RWPE2 (cell line): ENCODE measurements at regions not wholly inside any gene's neighbourhood (a gene's known extent, or its start where the extent isn't known, plus 50 kb on each side); places are given as distances from the start of the nearest gene placed in this dataset.

ENCODE experiments used
- ATAC-seq: fragments of 200-7000 bp; cut with Tn5 transposase; 3 replicates; pipeline ENCODE4 v1.9.1; 2021; ENCODE audit warnings: low read depth
- DNase-seq: peaks from one replicate; pipeline ENCODE4 v3.0.0-alpha.2; 2020; ENCODE audit warnings: low spot score
- H3K27ac ChIP-seq: fragments of 450-650 bp; 2 replicates; pipeline ENCODE4 v1.5.1; 2017; ENCODE audit warnings: mild to moderate bottlenecking; ENCODE audit not compliant: poor library complexity, severe bottlenecking
- H3K27me3 ChIP-seq: fragments of 250-450 bp; sonication (Bioruptor Pico); 2 replicates; pipeline ENCODE4 v1.5.1; 2021; ENCODE audit warnings: mild to moderate bottlenecking, moderate library complexity; ENCODE audit not compliant: insufficient read depth, poor library complexity, severe bottlenecking
- H3K36me3 ChIP-seq: fragments of 250-450 bp; sonication (Bioruptor Pico); 2 replicates; pipeline ENCODE4 v1.5.1; 2020; ENCODE audit warnings: low read depth, mild to moderate bottlenecking, moderate library complexity
- H3K4me1 ChIP-seq: fragments of 250-450 bp; sonication (Bioruptor Pico); 2 replicates; pipeline ENCODE4 v1.5.1; 2021; ENCODE audit warnings: mild to moderate bottlenecking, moderate library complexity; ENCODE audit not compliant: insufficient read depth, poor library complexity, severe bottlenecking
- H3K4me3 ChIP-seq: fragments of 250-450 bp; sonication (Bioruptor Pico); 2 replicates; pipeline ENCODE4 v1.5.1; 2021; ENCODE audit warnings: mild to moderate bottlenecking, moderate library complexity; ENCODE audit not compliant: severe bottlenecking
- H3K9me3 ChIP-seq: fragments of 250-450 bp; sonication (Bioruptor Pico); 2 replicates; pipeline ENCODE4 v1.5.1; 2021; ENCODE audit warnings: mild to moderate bottlenecking, moderate library complexity; ENCODE audit not compliant: severe bottlenecking
- TF ChIP-seq, protein P1 (sequence below): fragments of 450-650 bp; IDR thresholded peaks from one replicate; pipeline ENCODE4 v1.5.1; 2017; ENCODE audit warnings: mild to moderate bottlenecking, moderate library complexity; ENCODE audit not compliant: poor library complexity, severe bottlenecking

DNA sequence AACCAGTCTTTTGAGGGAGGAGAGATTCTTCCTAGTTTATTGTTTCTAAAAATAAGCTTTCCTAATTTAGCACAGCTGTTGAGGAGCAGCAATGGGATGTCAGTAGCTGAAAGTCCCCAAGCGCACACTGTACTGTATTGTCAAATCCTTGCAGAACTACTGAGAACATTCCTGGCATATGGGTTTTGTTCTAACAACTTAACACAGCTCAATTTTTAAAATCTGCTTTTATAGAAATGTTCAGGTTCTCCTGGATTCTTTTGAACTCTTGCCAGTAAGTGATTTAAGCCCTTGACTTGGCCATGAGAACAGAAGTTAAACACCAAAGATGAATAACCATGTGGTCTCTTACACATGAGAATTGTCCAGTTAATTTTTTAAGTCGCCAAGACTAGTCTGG is 218.6 kb downstream of the FAT3 start:
- Histone ChIP-seq H3K27me3 (no peaks in the 10 kb centered on the region), H3K4me3 (no peak overlapping the region), H3K27ac (no peak overlapping the region), H3K9me3 (no peaks in the 10 kb centered on the region), H3K36me3 (no peaks in the 10 kb centered on the region), H3K4me1 (peaks cover 11% of the 10 kb centered on the region)
- ATAC-seq (no peak), DNase-seq (no peak)
- TF ChIP-seq, protein P1, sequence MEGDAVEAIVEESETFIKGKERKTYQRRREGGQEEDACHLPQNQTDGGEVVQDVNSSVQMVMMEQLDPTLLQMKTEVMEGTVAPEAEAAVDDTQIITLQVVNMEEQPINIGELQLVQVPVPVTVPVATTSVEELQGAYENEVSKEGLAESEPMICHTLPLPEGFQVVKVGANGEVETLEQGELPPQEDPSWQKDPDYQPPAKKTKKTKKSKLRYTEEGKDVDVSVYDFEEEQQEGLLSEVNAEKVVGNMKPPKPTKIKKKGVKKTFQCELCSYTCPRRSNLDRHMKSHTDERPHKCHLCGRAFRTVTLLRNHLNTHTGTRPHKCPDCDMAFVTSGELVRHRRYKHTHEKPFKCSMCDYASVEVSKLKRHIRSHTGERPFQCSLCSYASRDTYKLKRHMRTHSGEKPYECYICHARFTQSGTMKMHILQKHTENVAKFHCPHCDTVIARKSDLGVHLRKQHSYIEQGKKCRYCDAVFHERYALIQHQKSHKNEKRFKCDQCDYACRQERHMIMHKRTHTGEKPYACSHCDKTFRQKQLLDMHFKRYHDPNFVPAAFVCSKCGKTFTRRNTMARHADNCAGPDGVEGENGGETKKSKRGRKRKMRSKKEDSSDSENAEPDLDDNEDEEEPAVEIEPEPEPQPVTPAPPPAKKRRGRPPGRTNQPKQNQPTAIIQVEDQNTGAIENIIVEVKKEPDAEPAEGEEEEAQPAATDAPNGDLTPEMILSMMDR, result no peak

DNA sequence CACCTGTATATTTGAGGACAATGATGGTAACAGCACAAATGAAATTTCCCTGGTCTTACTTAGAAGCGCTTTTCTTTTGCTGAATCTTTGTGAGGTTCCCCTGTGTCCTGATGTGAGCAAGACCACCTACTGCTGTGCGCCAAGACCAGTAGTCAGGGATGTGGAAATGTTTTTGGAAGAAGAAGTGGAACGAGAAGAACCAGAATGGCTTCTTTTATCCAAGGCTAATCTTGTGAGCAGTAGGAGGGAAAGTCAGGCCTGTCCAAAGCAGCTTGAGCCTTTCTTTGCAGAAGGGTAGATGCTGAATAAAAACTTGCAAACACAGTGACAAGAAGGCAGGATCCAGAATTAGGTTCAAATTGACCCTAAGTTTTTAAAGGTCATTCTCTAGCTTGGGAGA is 223.0 kb downstream of the FAT3 start:
- TF ChIP-seq, protein P1, result no peak
- Histone ChIP-seq H3K9me3 (no peaks in the 10 kb centered on the region), H3K4me3 (no peak overlapping the region), H3K27ac (no peak overlapping the region), H3K27me3 (no peaks in the 10 kb centered on the region), H3K36me3 (no peaks in the 10 kb centered on the region), H3K4me1 (peaks cover 14% of the 10 kb centered on the region)
- no peak for DNase-seq
- no peak for ATAC-seq

DNA sequence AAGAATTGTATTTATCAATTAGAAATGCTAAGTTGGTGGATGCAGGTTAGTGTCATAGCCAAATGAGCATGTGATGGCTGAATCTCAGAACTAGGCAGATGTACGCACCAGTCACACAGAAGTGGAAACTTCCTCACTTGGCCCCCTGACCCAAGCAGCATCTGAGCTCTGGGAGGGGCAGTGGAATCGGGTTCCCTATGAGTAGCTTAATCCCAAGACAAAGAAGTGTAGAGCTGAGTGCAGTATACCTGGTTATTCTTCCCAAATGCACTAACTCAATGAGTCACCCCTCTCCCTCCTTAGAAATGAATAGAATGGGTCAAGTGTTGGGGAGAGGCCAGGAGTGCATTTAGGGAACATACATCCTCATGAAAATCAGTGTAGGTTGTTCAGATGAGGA is 224.6 kb downstream of the FAT3 start:
- no peak overlapping the region for H3K4me3 ChIP-seq
- ATAC-seq (no peak; the same call in 2 of the 3 replicates), DNase-seq (no peak)
- no peaks in the 10 kb centered on the region for H3K27me3 ChIP-seq
- no peaks in the 10 kb centered on the region for H3K9me3 ChIP-seq
- TF ChIP-seq, protein P1, result no peak
- peaks cover 14% of the 10 kb centered on the region for H3K4me1 ChIP-seq
- H3K27ac ChIP-seq, result no peak overlapping the region
- H3K36me3 ChIP-seq, result no peaks in the 10 kb centered on the region

DNA sequence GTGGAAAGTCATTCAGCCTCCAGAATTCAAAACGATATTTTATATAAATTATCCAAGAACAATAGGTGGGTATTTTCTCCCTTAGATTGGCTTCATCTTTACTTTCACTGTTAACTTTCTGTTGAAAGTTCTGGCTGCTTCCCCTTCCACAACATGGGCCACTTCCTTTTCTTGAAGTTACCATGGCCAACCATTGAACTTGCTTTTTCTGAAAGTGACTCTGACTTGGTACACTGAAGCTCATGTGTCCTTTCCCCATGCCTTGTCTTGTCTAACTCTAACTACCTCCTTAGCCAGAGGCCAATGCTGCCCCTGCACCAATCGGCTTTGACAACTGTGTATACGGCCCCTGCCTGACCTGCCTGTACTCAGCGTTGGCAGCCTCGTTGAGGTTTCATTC is 225.2 kb downstream of the FAT3 start:
- no peak overlapping the region for H3K4me3 ChIP-seq
- no peak for DNase-seq
- peaks cover 14% of the 10 kb centered on the region for H3K4me1 ChIP-seq
- no peaks in the 10 kb centered on the region for H3K9me3 ChIP-seq
- no peak for ATAC-seq
- H3K27ac ChIP-seq, result no peak overlapping the region
- TF ChIP-seq, protein P1, result no peak
- no peaks in the 10 kb centered on the region for H3K27me3 ChIP-seq
- H3K36me3 ChIP-seq, result no peaks in the 10 kb centered on the region

DNA sequence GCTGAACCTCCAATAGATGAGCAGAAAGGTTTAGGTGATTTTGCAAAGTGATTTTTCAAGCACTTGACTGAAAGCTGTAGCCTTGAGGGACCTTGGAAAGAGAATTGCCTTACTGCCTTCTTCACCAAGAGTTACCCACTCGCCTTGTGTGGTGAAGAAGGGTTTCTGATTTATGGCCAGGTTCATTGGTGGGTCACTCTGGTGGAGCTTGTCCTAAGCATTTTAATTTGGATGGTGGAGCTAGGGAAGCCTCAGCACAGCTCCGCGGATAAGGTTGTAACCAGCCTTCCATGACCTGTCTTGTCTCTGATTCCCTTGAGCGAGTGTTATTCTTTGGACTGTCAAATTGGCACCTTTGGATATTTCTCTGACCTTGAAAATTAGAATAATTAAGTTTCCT is 226.4 kb downstream of the FAT3 start:
- no peak for ATAC-seq
- Histone ChIP-seq H3K27me3 (no peaks in the 10 kb centered on the region), H3K36me3 (no peaks in the 10 kb centered on the region), H3K4me3 (no peak overlapping the region), H3K4me1 (peaks cover 14% of the 10 kb centered on the region), H3K27ac (no peak overlapping the region), H3K9me3 (no peaks in the 10 kb centered on the region)
- TF ChIP-seq, protein P1, result no peak
- no peak for DNase-seq
